Rectal smooth muscle tissue (tissue), 1 donor: ENCODE measurements at regions not wholly inside any gene's neighbourhood (a gene's known extent, or its start where the extent isn't known, plus 50 kb on each side); places are given as distances from the start of the nearest gene placed in this dataset.
"Not testable (repeated sequence)": the region's sequence is repeated elsewhere in the genome, so short reads cannot be mapped to it uniquely, and the experiment has no call there.

Experiments used
- H3K27ac ChIP-seq: one replicate; pipeline ENCODE4 v1.7.0; 2013; ENCODE audit warnings: low read depth, low read length, inconsistent platforms
- H3K27me3 ChIP-seq: one replicate; pipeline ENCODE4 v1.7.0; 2013; ENCODE audit warnings: low read length; ENCODE audit not compliant: control insufficient read depth, insufficient read depth
- H3K36me3 ChIP-seq: one replicate; pipeline ENCODE4 v1.7.0; 2013; ENCODE audit warnings: low read length; ENCODE audit not compliant: control insufficient read depth, insufficient read depth
- H3K4me1 ChIP-seq: one replicate; pipeline ENCODE4 v1.7.0; 2013; ENCODE audit warnings: low read length; ENCODE audit not compliant: control insufficient read depth, insufficient read depth
- H3K4me3 ChIP-seq: one replicate; pipeline ENCODE4 v1.7.0; 2013; ENCODE audit warnings: low read length
- H3K9ac ChIP-seq: one replicate; pipeline ENCODE4 v1.7.0; 2013; ENCODE audit warnings: low read length

- no peak overlapping the region for H3K4me3 ChIP-seq
- H3K9ac ChIP-seq = no peak overlapping the region
- no peaks in the 10 kb centered on the region for H3K27me3 ChIP-seq
- no peaks in the 10 kb centered on the region for H3K36me3 ChIP-seq
- H3K4me1 ChIP-seq = no peaks in the 10 kb centered on the region
- H3K27ac ChIP-seq = no peak overlapping the region
Observed at GRCh38 chr5:158212237-158212636, 353.3 kb upstream of the CLINT1 start.

DNA sequence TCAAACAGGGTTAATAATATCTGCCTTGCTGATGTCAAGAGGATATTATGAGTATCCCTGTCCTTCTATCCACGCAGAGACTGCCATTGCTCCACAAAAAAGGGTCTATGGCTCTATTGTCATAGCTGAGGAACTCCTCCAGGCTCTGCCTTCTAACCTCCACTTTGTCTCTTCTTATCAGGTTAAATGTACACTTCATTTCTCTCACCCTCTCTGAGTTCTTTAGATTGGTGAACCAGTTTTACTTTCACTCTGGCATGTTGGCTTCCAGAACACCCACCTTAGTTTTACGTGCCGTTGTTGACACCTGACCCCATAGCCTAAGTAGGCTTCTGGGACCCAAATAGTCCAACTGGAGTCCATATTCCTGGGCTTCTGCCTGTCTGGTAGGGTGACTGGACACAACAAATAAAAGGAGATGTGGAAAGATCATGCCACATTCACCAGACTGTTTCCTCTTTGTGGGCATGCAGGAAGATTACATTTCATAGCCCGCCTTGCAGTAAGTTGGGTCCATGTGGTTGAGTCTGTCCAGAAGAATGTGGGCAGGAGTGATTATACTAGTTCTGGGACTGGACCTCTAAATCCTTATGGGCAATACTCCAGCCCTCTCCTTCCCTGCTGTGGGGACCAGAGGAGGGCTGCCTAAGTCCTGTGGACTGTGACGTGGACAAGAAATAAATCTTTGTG is 350.4 kb upstream of the CLINT1 start:
- Histone ChIP-seq H3K4me1 (no peaks in the 10 kb centered on the region), H3K4me3 (no peak overlapping the region), H3K27ac (no peak overlapping the region), H3K27me3 (no peaks in the 10 kb centered on the region), H3K9ac (no peak overlapping the region), H3K36me3 (no peaks in the 10 kb centered on the region)

GRCh38 chr5:158207733-158208132 is 348.8 kb upstream of the CLINT1 start:
- Histone ChIP-seq H3K9ac (no peak overlapping the region), H3K36me3 (no peaks in the 10 kb centered on the region), H3K27ac (no peak overlapping the region), H3K4me3 (no peak overlapping the region), H3K4me1 (no peaks in the 10 kb centered on the region), H3K27me3 (no peaks in the 10 kb centered on the region)

DNA sequence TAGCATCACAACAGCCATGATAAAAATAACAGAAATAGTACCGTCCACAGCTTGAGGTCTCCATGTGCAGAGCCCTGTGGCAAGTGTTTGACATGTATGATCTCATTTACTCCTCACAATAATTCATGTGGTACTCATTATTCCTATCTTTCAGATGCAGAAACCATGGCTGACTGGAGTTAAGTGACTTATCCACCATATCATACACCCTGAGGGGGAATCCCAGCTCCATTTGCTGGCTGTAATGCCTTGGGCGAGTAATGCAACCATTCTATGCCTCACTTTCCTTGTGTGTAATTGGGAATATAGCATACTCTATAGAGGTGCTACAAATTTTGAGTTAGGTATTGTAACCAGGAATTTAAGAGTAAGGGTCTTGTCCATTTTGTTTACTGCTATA is 347.0 kb upstream of the CLINT1 start:
- Histone ChIP-seq H3K27me3 (no peaks in the 10 kb centered on the region), H3K4me3 (no peak overlapping the region), H3K4me1 (no peaks in the 10 kb centered on the region), H3K9ac (no peak overlapping the region), H3K36me3 (no peaks in the 10 kb centered on the region), H3K27ac (no peak overlapping the region)

- H3K27ac ChIP-seq = no peak overlapping the region
- H3K4me1 ChIP-seq = no peaks in the 10 kb centered on the region
- H3K36me3 ChIP-seq = no peaks in the 10 kb centered on the region
- H3K27me3 ChIP-seq = no peaks in the 10 kb centered on the region
- H3K9ac ChIP-seq = no peak overlapping the region
- H3K4me3 ChIP-seq = no peak overlapping the region
Observed at GRCh38 chr5:158203261-158203660, 344.3 kb upstream of the CLINT1 start.

GRCh38 chr5:158202801-158203200 is 343.9 kb upstream of the CLINT1 start:
- Histone ChIP-seq H3K4me1 (no peaks in the 10 kb centered on the region), H3K27ac (no peak overlapping the region), H3K27me3 (no peaks in the 10 kb centered on the region), H3K9ac (no peak overlapping the region), H3K4me3 (no peak overlapping the region), H3K36me3 (no peaks in the 10 kb centered on the region)

GRCh38 chr5:158200619-158201018 is 341.7 kb upstream of the CLINT1 start:
- Histone ChIP-seq H3K27me3 (no peaks in the 10 kb centered on the region), H3K4me1 (no peaks in the 10 kb centered on the region), H3K9ac (no peak overlapping the region), H3K27ac (no peak overlapping the region), H3K36me3 (no peaks in the 10 kb centered on the region), H3K4me3 (no peak overlapping the region)

DNA sequence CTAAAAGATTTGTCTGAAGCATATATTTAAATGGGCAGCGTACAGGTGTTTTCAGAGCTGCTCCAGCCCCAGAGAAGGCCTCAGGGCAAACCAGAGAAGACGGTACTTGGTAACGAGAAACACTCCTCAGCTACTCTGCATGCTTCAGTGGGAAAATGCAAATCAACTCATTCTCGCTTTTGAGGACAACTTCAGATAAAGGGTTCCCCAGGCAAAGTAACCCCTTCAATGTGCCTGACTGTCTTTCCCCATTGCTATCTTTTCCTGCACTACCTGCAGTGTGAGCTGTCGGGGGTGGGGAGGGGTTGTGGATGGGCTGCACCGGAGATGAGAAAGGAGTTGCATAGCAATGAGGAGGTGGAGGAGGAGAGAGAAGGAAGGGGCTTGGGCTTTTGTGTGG is 339.7 kb upstream of the CLINT1 start:
- Histone ChIP-seq H3K4me3 (no peak overlapping the region), H3K27me3 (no peaks in the 10 kb centered on the region), H3K9ac (no peak overlapping the region), H3K36me3 (no peaks in the 10 kb centered on the region), H3K4me1 (no peaks in the 10 kb centered on the region), H3K27ac (no peak overlapping the region)

- Histone ChIP-seq H3K4me1 (no peaks in the 10 kb centered on the region), H3K27me3 (no peaks in the 10 kb centered on the region), H3K4me3 (no peak overlapping the region), H3K9ac (no peak overlapping the region), H3K27ac (no peak overlapping the region), H3K36me3 (no peaks in the 10 kb centered on the region)
Observed at GRCh38 chr5:158195416-158196210, 336.7 kb upstream of the CLINT1 start.

DNA sequence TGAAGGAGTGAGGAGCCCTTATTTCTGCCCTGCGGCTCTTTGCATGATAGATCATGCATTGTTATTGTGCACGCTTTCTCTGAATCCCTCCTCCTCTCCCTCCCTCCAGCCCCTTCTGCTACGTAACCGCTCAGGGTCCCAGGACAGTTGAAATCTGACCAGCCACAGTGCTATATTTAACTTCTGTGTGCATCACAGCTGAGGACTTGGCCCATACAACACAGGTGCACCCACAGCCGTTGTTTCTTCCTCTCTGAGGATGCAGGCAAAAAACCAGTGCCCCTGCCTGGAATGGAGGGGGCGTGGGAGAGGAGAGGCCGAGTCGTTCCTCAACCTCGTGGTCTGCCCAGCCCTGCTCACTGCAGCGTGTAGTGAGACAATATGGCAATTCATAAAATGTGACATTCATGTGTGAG is 335.6 kb upstream of the CLINT1 start:
- Histone ChIP-seq H3K4me1 (no peaks in the 10 kb centered on the region), H3K9ac (no peak overlapping the region), H3K36me3 (no peaks in the 10 kb centered on the region), H3K27ac (no peak overlapping the region), H3K27me3 (no peaks in the 10 kb centered on the region), H3K4me3 (no peak overlapping the region)

DNA sequence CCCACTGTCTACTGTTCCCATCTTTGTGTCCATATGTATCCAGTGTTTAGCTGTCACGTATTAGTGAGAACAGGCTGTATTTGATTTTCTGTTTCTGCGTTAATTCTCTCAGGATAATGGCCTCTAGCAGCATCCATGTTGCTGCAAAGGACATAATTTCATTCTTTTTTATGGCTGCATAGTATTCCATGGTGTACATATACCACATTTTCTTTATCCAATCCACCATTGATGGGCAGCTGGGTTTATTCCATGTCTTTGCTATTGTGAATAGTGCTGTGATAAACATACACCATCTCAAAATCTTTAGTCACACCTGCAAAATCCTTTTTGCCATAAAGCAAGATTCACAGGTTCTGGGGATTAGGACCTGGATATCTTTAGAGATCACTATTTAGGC is 334.4 kb upstream of the CLINT1 start:
- H3K27ac ChIP-seq, H3K27me3 ChIP-seq, H3K4me3 ChIP-seq, H3K9ac ChIP-seq, H3K4me1 ChIP-seq, H3K36me3 ChIP-seq: not testable (repeated sequence)

DNA sequence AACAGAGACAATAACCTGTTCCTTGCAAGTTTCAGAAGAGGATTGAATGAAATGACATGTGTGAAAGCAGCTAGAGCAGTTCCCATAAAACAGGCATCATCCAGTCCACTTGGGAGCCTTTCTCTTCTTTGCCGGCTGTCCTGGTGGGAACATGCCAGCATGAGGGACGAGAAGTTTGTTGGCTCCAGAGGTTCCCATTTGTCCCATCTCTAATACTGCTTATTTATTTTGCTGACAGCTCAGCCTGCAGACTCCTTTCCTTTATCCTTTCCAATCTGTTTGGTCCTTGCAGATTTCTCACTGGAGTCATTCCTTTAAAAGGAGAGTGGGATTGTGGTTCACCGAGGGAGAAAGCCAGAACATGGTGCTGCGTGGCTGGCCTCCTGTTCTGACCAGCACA is 321.5 kb upstream of the CLINT1 start:
- Histone ChIP-seq H3K27ac (no peak overlapping the region), H3K27me3 (no peaks in the 10 kb centered on the region), H3K36me3 (no peaks in the 10 kb centered on the region), H3K4me1 (peaks cover 3% of the 10 kb centered on the region), H3K9ac (no peak overlapping the region), H3K4me3 (no peak overlapping the region)

- no peaks in the 10 kb centered on the region for H3K27me3 ChIP-seq
- no peak overlapping the region for H3K4me3 ChIP-seq
- no peak overlapping the region for H3K9ac ChIP-seq
- H3K4me1 ChIP-seq = peaks cover 3% of the 10 kb centered on the region
- H3K36me3 ChIP-seq = no peaks in the 10 kb centered on the region
- H3K27ac ChIP-seq = no peak overlapping the region
Observed at GRCh38 chr5:158179271-158179670, 320.3 kb upstream of the CLINT1 start.
